Tibial artery (tissue), 4 donors: ENCODE measurements at regions not wholly inside any gene's neighbourhood (a gene's known extent, or its start where the extent isn't known, plus 50 kb on each side); places are given as distances from the start of the nearest gene placed in this dataset.

Experiments used
- DNase-seq, 2 donors: peaks; one replicate each; pipeline ENCODE4 v3.0.0-alpha.2; 2019
- H3K27ac ChIP-seq, 2 donors: fragments of 200-600 bp; sonication (generic) in 1 of 2; 1 replicate in 1 of 2; 2 replicates in 1 of 2; pipeline ENCODE4 v1.5.1; 2018 to 2019; ENCODE audit warnings: mild to moderate bottlenecking in 1 of 2
- H3K27me3 ChIP-seq, 2 donors: fragments of 200-600 bp; sonication (generic) in 1 of 2; one replicate each; pipeline versions ENCODE4 v1.5.1 to v1.6.0; 2016 to 2019
- H3K36me3 ChIP-seq, 3 donors: fragments of 200-600 bp; sonication (generic) in 2 of 3; one replicate each; pipeline ENCODE4 v1.5.1; 2016 to 2019; ENCODE audit warnings: mild to moderate bottlenecking in 2 of 3
- H3K4me1 ChIP-seq, 4 donors: fragments of 200-600 bp; sonication (generic) in 2 of 4; 1 replicate in 3 of 4; 2 replicates in 1 of 4; pipeline ENCODE4 v1.5.1; 2016 to 2019
- H3K4me3 ChIP-seq, 2 donors: fragments of 200-600 bp; sonication (generic) in 1 of 2; 1 replicate in 1 of 2; 2 replicates in 1 of 2; pipeline ENCODE4 v1.5.1; 2018 to 2019; ENCODE audit warnings: mild to moderate bottlenecking in 2 of 2
- H3K9me3 ChIP-seq, 3 donors: fragments of 200-600 bp; sonication (generic) in 1 of 3; one replicate each; pipeline ENCODE4 v1.5.1; 2016 to 2019
- CTCF ChIP-seq, 2 experiments: fragments of 200-600 bp in 1 of 2; fragments of 450-650 bp in 1 of 2; IDR thresholded peaks; one replicate each; pipeline ENCODE4 v1.5.1; 2017 to 2019; ENCODE audit warnings: antibody characterized with exemption in 2 of 2, mild to moderate bottlenecking in 1 of 2, moderate library complexity in 1 of 2
- intact Hi-C: fragments of 100-400 bp; cut with DNase I; formaldehyde crosslinking; loops from one replicate; pipeline ENCODE4 v1.15.0; 2023; ENCODE audit warnings: low total_unique reads

GRCh38 chr9:27880156-27880555, 306.9 kb upstream of the C9orf72 start:
- no peak for TF ChIP-seq CTCF (IDR thresholded peaks at IDR 0.05)
- no peak for DNase-seq
- Histone ChIP-seq H3K27me3 (no peaks in the 10 kb centered on the region), H3K9me3 (no peaks in the 10 kb centered on the region), H3K4me1 (no peaks in the 10 kb centered on the region), H3K36me3 (no peaks in the 10 kb centered on the region), H3K27ac (no peak overlapping the region), H3K4me3 (no peak overlapping the region)
- intact Hi-C loops = no loop called here

GRCh38 chr9:27880635-27881034, 307.4 kb upstream of the C9orf72 start:
- no peak for DNase-seq

GRCh38 chr9:27888661-27889295, 315.5 kb upstream of the C9orf72 start:
- Histone ChIP-seq H3K4me3 (no peak overlapping the region), H3K27ac (no peak overlapping the region), H3K9me3 (no peaks in the 10 kb centered on the region), H3K27me3 (no peaks in the 10 kb centered on the region), H3K4me1 (no peaks in the 10 kb centered on the region), H3K36me3 (no peaks in the 10 kb centered on the region)
- TF ChIP-seq CTCF (IDR thresholded peaks at IDR 0.05) = peak in 1 of 2 experiments; percentile 16
- intact Hi-C loops = no loop called here
- DNase-seq = no peak

More at GRCh38 chr9:27880635-27881034, 307.4 kb upstream of the C9orf72 start:
- no peak for TF ChIP-seq CTCF (IDR thresholded peaks at IDR 0.05)
- Histone ChIP-seq H3K9me3 (no peaks in the 10 kb centered on the region), H3K4me1 (no peaks in the 10 kb centered on the region), H3K36me3 (no peaks in the 10 kb centered on the region), H3K27me3 (no peaks in the 10 kb centered on the region), H3K27ac (no peak overlapping the region), H3K4me3 (no peak overlapping the region)
- intact Hi-C loops = no loop called here

DNA sequence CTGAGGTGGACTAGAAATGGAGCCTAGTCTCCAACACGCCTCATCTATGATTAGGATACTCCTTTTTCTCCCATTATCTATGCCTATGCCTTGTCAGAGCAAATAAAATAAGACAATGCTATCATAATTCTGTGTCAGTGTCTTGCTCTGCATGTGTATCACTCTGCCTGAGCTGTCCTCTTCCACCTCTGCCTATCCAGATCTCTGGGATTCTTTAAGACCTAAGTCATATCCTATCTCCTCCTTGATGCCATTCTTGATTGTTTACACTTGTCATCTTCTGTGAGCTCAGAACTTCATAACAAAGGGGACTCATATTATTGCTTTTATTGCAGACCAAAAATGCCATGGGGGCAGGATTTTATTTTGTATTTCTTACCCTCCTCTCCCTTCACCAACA, 351.2 kb upstream of the C9orf72 start:
- no peaks in the 10 kb centered on the region for H3K9me3 ChIP-seq
- no peaks in the 10 kb centered on the region for H3K36me3 ChIP-seq
- H3K27me3 ChIP-seq = no peaks in the 10 kb centered on the region
- no peak overlapping the region for H3K27ac ChIP-seq
- no peaks in the 10 kb centered on the region for H3K4me1 ChIP-seq
- TF ChIP-seq CTCF (IDR thresholded peaks at IDR 0.05) = no peak
- no peak for DNase-seq
- intact Hi-C loops = no loop called here
- H3K4me3 ChIP-seq = no peak overlapping the region

- H3K36me3 ChIP-seq = no peaks in the 10 kb centered on the region
- TF ChIP-seq CTCF (IDR thresholded peaks at IDR 0.05) = no peak
- H3K27ac ChIP-seq = no peak overlapping the region
- intact Hi-C loops = no loop called here
- H3K27me3 ChIP-seq = no peaks in the 10 kb centered on the region
- H3K4me3 ChIP-seq = no peak overlapping the region
- no peaks in the 10 kb centered on the region for H3K9me3 ChIP-seq
- no peak for DNase-seq
- H3K4me1 ChIP-seq = no peaks in the 10 kb centered on the region
Observed at GRCh38 chr9:27925815-27926214, 352.5 kb upstream of the C9orf72 start.

GRCh38 chr9:27929841-27930240, 356.6 kb upstream of the C9orf72 start:
- Histone ChIP-seq H3K36me3 (no peaks in the 10 kb centered on the region), H3K4me1 (no peaks in the 10 kb centered on the region), H3K27ac (no peak overlapping the region), H3K4me3 (no peak overlapping the region), H3K9me3 (no peaks in the 10 kb centered on the region), H3K27me3 (no peaks in the 10 kb centered on the region)
- no peak for TF ChIP-seq CTCF (IDR thresholded peaks at IDR 0.05)
- no peak for DNase-seq
- intact Hi-C loops = no loop called here
